Lung (tissue), 11 donors: ENCODE measurements at regions not wholly inside any gene's neighbourhood (a gene's known extent, or its start where the extent isn't known, plus 50 kb on each side); places are given as distances from the start of the nearest gene placed in this dataset.

Experiments
- ATAC-seq: fragments of 200-7000 bp; cut with Tn5 transposase; one replicate; pipeline ENCODE4 v1.9.1; 2020; ENCODE audit warnings: moderate number of reproducible peaks; ENCODE audit not compliant: insufficient read depth, low FRiP score
- DNase-seq, 3 donors: peaks; one replicate each; pipeline ENCODE4 v3.0.0-alpha.2; 2013 to 2017
- H3K27ac ChIP-seq, 2 donors: one replicate each; pipeline ENCODE4 v1.5.1; 2013; ENCODE audit warnings: mild to moderate bottlenecking in 2 of 2, moderate library complexity in 2 of 2, control low read depth in 1 of 2, inconsistent platforms in 1 of 2, low read depth in 1 of 2, low read length in 1 of 2
- H3K27me3 ChIP-seq, 3 donors: one replicate each; pipeline ENCODE4 v1.5.1; 2013; ENCODE audit warnings: low read length in 2 of 3; ENCODE audit not compliant: control insufficient read depth in 3 of 3, insufficient read depth in 3 of 3
- H3K36me3 ChIP-seq, 4 donors: one replicate each; pipeline ENCODE4 v1.5.1; 2013; ENCODE audit warnings: low read length in 4 of 4, mild to moderate bottlenecking in 1 of 4, moderate library complexity in 1 of 4; ENCODE audit not compliant: control insufficient read depth in 4 of 4, insufficient read depth in 4 of 4
- H3K4me1 ChIP-seq, 5 donors: one replicate each; pipeline ENCODE4 v1.5.1; 2013; ENCODE audit warnings: low read length in 5 of 5, mild to moderate bottlenecking in 2 of 5, moderate library complexity in 1 of 5; ENCODE audit not compliant: control insufficient read depth in 5 of 5, insufficient read depth in 5 of 5
- H3K4me3 ChIP-seq: one replicate; pipeline ENCODE4 v1.5.1; 2013; ENCODE audit warnings: mild to moderate bottlenecking, control low read depth, moderate library complexity
- H3K9ac ChIP-seq, 2 donors: one replicate each; pipeline ENCODE4 v1.5.1; 2013; ENCODE audit warnings: low read length in 2 of 2, control low read depth in 1 of 2; ENCODE audit not compliant: insufficient read depth in 1 of 2
- H3K9me3 ChIP-seq, 4 donors: one replicate each; pipeline ENCODE4 v1.5.1; 2013; ENCODE audit warnings: low read length in 3 of 4, mild to moderate bottlenecking in 1 of 4, moderate library complexity in 1 of 4; ENCODE audit not compliant: control insufficient read depth in 4 of 4, insufficient read depth in 3 of 4
- CTCF ChIP-seq: IDR thresholded peaks from 2 replicates; pipeline ENCODE4 v1.5.1; 2012; ENCODE audit warnings: mild to moderate bottlenecking; ENCODE audit errors: control extremely low read depth, extremely low read depth
- WGBS, 2 donors: extraction: QIAGEN DNeasy Blood & Tissue Kit; methylation state at CpG; one replicate each; pipeline ENCODE4 v1.1.7; 2013; 5-methylcytosine and 5-hydroxymethylcytosine counted together
- donor health status: control.
- donor health status: control.
- donor health status: Bipolar disorder and iron deficiency.
- donor health status: healthy.
- donor health status: DM: yes; HTN: yes; CAD: no.

- ATAC-seq (no peak), DNase-seq (no peak)
- H3K36me3 ChIP-seq: no peaks in the 10 kb centered on the region
- H3K27ac ChIP-seq: no peak overlapping the region
- no peak overlapping the region for H3K9ac ChIP-seq
- H3K9me3 ChIP-seq: no peaks in the 10 kb centered on the region
- WGBS, 2 donors: 87 to 89% methylated on average over 1 of the region's 1 CpG
- TF ChIP-seq CTCF: no peak
- H3K4me1 ChIP-seq: peaks cover 0 to 11% (median 0%) of the 10 kb centered on the region in 5 donors
- no peaks in the 10 kb centered on the region for H3K27me3 ChIP-seq
- no peak overlapping the region for H3K4me3 ChIP-seq
Observed at GRCh38 chr1:87728169-87728568, 399.5 kb downstream of the LMO4 start.

GRCh38 chr1:87730274-87731216 is 401.9 kb downstream of the LMO4 start:
- H3K9me3 ChIP-seq: no peaks in the 10 kb centered on the region
- no peaks in the 10 kb centered on the region for H3K36me3 ChIP-seq
- no peak overlapping the region for H3K4me3 ChIP-seq
- peaks cover 0 to 11% (median 0%) of the 10 kb centered on the region in 5 donors for H3K4me1 ChIP-seq
- H3K27me3 ChIP-seq: no peaks in the 10 kb centered on the region
- 69 to 79% methylated on average over 9 of the region's 9 CpGs for WGBS, 2 donors
- no peak for DNase-seq
- no peak for ATAC-seq
- H3K27ac ChIP-seq: no peak overlapping the region
- H3K9ac ChIP-seq: no peak overlapping the region
- no peak for TF ChIP-seq CTCF

GRCh38 chr1:87733386-87733785 is 404.7 kb downstream of the LMO4 start:
- Histone ChIP-seq H3K36me3 (no peaks in the 10 kb centered on the region), H3K9me3 (no peaks in the 10 kb centered on the region), H3K9ac (no peak overlapping the region), H3K27ac (no peak overlapping the region), H3K27me3 (no peaks in the 10 kb centered on the region), H3K4me3 (no peak overlapping the region), H3K4me1 (peaks cover 0 to 11% (median 0%) of the 10 kb centered on the region in 5 donors)
- ATAC-seq (no peak), DNase-seq (no peak)
- no peak for TF ChIP-seq CTCF

- TF ChIP-seq CTCF: no peak
- 94 to 97% methylated on average over 1 of the region's 1 CpG for WGBS, 2 donors
Observed at GRCh38 chr1:87735750-87736149, 407.1 kb downstream of the LMO4 start.

More at GRCh38 chr1:87735750-87736149, 407.1 kb downstream of the LMO4 start:
- DNase-seq: no peak
- Histone ChIP-seq H3K9ac (no peak overlapping the region), H3K36me3 (peaks cover 0 to 3% (median 0%) of the 10 kb centered on the region in 4 donors), H3K4me1 (no peaks in the 10 kb centered on the region), H3K9me3 (no peaks in the 10 kb centered on the region), H3K27me3 (no peaks in the 10 kb centered on the region), H3K27ac (no peak overlapping the region), H3K4me3 (no peak overlapping the region)
- no peak for ATAC-seq
